ENCODE measurements at regions not wholly inside any gene's neighbourhood (a gene's known extent, or its start where the extent isn't known, plus 50 kb on each side); places are given as distances from the start of the nearest gene placed in this dataset.
A peak's percentile ranks its signal among the peaks of the same experiment; 100 is the strongest.
"Not testable (repeated sequence)": the region's sequence is repeated elsewhere in the genome, so short reads cannot be mapped to it uniquely, and the experiment has no call there.

DNA sequence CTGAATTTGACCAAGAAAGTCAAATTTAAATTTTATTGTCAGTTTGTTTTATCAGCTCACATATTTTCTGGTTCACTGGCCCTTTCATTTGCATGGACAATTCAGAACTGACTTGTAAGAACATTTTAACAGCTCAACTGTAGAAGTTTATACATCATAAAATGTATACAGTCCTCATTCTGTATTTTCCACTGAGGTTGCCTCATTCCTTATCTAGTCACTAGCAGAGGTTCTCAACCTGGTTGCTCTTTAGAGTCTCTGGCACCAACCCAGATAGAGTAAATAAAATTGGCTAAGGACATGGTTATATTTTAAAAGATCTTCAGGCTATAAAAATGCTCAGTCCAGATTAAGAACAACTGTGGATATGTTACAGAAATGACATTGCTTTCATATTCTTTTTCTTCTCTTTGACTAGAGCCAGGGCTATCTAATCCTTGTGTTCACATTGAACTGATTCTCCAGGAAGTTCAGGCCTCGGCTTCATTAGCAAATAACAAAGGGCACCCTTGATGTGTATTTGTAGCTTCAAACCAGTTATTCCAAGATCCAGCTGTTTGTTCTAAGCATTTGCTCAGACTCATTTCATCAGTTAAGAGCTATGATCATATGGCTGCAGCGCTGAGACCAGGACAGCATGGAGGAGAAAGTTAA lies 782.5 kb downstream of the ETS1 start:
- DNase-seq = no peak

DNA sequence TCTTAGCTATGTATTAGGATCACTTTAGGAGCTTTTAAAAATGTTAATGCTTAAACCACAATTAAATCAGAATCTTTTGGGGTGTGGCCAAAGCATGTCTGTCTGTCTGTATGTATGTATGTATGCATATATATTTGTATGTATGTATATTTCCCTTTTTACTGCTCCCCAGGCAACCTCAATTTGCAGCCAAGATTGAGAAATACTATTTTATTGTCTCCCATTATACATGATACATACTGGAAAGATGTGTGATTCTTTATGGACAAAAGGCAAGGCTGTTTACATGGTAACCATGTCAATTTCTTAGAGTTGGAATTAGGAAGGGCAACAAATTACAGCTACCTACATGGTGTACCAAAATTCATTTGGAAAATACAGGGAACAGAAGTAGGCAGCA lies 783.6 kb downstream of the ETS1 start:
- DNase-seq = no peak

DNA sequence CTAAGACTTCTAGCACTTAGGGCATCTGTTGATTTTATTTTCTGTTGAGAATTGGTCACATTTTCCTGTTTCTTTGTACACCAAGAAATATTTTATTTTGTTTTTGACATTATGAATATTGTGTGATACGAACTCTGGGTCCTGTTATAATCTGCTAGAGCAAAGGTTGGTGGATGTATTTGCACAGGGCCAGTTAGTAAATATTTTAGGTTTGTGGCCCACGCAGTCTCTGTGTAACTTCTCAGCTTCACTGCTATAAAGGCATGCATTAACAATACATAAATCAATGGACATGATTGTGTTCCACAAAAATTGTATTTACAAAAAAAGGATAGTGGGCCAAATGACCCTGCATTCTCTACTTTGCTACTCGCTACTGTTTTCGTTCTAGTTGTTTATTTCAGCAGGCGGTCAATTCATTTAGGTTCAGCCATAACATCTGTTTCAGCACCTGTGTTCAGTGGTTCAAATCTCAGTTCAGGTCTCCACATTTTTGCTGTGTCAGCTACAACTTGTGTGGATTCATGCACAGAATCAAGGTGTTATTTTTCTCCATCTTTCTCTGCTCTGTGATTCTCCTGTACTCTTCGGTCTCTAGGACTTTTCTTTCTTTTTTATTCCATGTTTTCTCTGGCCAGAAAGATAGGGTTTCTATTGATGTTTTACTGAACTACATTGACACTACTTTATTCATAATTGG lies 786.2 kb downstream of the ETS1 start:
- DNase-seq = no peak

DNA sequence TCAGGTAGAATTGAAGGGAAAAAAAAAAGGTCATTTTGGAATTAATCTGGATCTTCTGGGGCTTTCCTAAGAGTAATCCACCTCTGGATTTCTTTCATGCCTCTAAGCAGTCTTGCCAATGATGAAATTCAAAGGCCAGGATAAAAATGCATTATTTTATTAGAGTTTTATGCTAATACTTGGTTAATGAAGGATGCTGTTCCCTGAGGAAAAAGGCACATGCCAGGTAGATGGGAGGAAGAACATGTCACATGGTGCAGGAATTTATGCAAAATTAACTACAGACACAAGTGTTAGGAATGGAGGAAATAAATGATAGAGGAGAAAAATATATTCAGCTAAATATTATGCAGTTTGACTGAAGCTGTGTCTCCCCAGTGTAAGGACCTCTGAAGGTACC lies 792.0 kb downstream of the ETS1 start:
- no peak for DNase-seq

DNA sequence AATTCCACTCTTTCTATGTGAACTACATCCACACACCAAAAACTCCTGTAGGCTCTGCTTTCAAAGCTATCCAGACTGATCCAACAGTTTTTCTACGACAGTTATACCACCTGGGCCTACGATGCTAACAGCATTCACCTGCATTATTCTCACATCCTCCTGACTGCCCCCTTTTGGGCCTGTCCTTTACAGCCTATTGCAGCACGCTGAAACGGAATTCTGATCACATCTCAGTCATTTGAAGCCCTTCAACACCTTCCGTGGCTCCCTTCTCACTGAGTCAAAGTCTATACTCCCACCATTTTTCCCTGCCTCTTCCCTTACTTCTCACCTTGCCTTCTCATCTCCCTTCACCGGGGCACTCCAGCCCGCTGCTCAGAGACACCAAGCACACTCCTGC lies 791.3 kb upstream of the KIRREL3 start:
- no peak for DNase-seq

DNA sequence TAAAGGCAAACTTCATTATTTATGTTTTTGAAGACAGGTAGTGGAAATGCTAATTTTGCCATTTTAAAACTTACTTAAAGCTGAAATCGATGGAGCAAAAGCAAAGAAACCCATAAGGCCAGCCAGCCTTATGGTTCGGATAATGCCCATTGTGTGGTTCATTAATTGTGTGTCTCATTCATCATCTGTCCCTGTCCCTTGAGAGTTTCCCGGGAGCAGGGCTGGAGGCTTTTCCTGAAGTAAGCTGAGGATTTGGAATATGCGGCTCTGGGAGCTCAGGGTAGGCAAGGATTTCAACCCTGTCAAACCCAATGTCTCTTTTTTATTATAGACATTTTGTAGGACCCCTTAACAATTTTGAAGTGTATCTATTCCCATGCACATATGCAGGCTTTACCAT lies 790.0 kb upstream of the KIRREL3 start:
- DNase-seq = no peak

DNA sequence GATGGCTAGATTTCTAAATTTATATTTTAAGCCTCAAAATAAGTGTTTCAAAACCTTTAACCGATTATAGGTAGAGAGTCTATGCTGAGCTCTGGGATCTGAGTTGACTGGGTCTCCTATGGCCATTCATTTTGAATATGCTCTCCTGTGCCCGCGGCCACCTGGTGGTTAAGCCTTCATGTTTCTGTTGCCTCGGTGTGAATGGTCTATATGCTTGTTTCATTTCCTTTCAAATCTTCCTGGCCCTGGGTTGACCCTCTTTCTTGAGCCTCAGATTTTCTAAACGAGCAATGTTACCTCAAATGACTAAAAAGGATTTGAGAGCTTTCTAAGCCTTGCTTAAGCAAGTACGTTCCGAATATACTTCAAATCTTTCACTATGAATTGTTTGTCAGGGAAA lies 789.4 kb upstream of the KIRREL3 start:
- DNase-seq = peak in 1 of 2 donors; percentile 9

DNA sequence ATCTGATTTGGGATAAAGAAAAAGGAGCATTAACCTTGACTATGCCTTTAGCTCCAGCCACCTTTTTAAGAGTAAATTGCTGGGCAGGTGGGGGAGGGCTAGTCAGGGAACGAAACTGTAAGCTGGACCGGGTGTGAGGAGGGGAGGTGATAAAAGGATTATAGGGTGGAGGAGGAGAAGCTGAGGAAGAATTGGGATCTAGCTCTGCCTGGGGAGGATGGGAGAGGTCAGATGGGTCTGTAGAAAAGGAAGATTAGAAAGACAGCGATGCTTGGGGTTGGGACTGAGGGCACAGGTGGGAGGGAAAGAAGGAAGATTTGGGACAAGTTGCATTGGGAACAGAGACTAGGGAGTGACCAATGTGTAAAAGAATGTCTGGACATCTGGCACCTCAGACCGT lies 772.4 kb upstream of the KIRREL3 start:
- DNase-seq = not testable (repeated sequence)

DNA sequence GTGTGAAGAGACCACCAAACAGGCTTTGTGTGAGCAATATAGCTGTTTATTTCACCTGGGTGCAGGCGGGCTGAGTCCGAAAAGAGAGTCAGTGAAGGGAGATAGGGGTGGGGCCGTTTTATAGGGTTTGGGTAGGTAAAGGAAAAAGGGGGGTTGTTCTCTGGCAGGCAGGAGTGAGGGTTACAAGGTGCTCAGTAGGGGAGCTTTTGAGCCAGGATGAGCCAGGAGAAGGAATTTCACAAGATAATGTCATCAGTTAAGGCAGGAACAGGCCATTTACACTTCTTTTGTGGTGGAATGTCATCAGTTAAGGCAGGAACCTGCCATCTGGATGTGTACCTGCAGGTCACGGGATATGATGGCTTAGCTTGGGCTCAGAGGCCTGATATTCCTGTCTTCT lies 768.4 kb upstream of the KIRREL3 start:
- not testable (repeated sequence) for DNase-seq

DNA sequence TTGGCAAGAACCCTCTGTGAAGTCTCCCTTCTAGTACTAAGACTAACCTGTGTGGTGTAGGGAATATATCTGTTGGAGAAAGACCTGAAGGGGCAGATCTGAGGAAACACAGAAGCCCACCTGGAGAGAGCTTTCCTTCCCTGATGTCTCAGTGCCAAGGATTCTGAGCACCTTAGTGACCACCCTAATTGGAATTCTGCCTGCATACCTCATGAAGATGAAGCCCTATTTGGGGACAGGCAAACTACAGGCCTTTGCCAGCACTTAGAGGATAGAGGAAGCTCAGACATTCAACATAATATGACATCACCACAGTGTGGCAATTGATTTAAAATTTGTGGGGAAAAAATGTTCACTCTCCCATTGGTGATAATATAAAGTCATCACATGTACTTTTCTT lies 766.2 kb upstream of the KIRREL3 start:
- no peak for DNase-seq

DNA sequence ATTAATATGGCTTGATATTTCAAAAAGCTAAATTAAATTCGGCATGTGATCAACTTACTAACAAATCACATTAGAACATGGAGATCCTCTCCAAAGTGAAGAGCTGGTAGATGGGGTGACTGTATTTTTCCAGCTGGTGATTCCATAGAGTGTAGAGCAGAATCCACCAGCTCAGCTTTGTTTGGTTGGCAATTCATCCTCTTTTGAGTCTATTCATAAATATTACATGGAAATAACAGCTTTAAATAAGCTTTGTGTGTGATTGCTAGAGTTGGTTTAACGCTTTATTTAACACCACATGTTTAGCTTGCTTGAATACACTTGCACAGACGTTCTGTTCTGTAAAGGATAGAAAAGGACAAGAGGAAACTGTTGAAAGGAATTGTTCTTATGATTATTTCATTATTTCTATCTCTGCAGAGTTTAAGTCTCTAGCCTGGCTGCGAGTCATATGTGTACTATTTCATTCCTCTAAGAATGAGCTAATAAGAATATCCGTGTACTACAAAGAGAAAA lies 738.3 kb upstream of the KIRREL3 start:
- DNase-seq = no peak

DNA sequence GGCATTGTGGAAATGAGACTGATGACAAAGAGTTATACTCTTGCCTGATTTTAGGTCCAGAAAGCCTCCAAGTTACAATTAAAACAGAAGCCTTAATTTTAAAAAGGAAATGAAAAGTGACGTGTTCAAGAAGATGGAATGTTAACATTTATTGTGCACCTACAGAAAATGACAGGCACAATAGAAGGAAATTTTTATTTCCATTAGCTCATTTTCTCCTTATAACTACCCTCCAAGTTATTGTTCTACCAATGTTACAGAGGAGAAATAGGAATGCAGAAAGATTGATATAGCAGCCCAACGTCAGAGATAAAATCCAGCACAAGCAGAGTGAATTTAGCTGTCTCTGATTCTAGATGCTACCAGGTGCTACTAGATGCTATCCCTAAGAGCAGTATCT lies 736.9 kb upstream of the KIRREL3 start:
- no peak for DNase-seq

DNA sequence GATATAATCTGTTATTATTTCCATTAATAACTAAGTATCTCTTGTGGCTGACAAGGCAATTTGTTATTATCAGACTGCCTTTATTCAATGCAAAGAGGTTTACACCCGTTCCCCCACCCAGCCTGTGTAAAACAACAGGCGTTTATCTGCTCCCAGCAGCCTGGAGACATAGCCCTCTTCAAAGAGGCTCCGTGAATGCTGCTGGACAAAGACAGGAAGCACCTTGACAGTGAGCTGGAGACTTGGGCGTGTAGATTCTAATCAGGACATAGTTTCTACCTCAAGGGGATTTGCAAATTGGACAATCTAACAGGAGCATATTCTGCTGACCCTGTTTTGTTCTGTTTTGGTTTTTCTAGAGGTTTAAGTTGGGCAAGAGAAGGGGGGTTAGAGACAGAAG lies 733.0 kb upstream of the KIRREL3 start:
- no peak for DNase-seq

DNA sequence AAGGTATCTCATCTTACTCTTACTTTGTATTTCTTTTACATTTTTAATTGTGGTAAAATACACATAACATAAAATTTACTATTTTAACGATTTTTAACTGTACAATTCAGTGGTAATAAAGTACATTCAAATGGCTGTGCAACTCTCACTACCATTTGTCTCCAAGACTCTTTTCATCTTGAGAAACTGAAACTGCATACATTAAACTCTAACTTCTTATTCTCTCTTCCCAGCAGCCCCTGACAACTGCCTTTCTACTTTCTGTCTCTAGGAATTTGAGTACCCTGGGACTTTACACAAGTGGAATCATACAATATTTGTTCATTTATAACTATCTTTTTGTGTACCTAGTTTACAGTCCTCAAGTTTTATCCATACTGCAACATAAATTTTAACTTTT lies 725.8 kb upstream of the KIRREL3 start:
- no peak for DNase-seq

DNA sequence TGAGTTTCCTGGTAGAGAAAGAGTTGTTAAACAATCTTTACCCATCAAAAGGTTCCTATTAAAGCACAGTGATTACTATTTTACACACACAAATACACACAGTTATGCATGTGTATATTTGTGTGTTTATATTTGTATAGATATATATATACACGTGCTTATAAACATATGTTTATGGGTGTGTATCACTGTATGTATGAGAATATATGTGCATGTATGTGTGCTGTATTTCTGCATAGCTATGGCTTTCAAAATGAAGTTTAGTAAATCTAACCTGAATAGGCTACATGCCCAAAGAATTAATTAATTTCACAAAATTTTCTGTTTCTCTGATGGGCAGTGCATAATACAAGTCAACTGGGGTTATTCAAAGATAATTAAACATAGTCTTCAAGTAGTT lies 723.1 kb upstream of the KIRREL3 start:
- DNase-seq = no peak

DNA sequence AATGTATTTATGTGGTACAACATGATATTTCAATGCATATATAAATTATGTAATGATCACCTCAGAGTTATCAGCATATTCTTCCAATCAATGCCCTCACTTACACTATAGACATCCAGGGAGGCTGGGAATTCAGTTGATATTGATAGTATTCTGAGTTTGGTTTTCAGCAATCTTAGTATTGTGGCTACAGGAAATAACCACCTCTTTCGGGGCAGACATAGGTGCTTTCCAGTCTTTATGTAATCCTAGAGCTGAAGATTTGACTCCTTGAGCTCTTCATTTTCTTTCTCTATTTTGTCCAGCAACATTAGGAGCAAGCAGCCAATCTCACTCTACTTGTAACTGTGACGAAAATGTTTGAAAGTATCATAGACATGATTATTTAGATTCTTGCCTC lies 712.7 kb upstream of the KIRREL3 start:
- DNase-seq = no peak

DNA sequence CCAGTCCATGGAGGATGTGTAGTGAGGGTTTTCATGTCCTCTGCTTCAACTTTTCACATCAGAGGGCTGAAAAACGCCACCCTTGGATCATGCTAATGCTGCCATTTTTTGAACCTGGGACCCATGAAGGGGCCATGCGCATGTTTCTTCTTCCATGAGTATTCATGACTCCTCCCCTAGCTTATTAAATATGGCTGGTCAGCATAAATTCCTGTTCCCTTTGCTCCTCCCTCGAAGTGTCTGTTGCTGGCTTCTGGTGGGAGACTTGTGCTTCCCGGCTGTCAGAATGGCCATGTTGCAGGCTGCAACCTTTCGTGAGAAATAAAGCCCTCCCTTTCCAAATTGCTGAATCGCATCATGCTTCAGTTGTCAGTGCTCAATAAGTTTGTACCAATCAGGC lies 711.2 kb upstream of the KIRREL3 start:
- DNase-seq = no peak

DNA sequence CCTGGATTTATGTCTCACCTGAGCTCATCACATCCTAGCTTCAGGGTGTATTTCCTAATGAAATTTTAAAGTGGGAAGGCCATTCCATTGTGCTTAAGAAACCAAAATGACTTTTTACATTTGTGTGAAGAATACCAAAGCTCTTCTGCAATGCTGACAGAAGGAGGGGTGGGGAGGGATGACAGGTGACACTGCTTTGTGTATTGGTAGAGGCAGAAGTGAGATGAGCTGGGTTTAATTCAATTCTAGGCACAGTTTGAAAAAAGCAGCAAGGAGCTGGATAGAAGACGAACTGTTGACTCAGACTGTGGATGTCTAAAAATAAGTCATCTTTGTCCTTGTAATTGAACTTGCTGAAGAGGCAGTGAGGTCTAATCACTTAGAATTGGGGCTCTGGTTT lies 710.3 kb upstream of the KIRREL3 start:
- no peak for DNase-seq

DNA sequence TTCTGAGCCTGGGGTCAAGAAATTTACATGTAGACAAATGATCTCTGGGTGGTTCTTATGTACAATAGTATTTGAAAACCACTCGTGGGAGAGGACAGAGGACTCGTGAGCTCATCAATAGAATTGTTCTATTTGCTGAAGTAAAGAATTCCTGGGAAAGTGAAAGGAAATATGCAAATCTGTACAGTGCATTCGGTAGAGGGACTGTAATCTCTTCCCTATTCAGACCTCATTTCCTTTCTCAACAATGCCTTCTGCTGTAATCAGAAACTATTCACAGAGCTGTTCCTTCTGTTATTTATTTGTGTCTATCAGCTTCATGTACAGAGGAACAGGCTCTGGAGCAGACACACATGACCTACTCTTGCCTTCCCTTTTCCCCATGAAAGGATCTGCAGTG lies 709.4 kb upstream of the KIRREL3 start:
- no peak for DNase-seq

DNA sequence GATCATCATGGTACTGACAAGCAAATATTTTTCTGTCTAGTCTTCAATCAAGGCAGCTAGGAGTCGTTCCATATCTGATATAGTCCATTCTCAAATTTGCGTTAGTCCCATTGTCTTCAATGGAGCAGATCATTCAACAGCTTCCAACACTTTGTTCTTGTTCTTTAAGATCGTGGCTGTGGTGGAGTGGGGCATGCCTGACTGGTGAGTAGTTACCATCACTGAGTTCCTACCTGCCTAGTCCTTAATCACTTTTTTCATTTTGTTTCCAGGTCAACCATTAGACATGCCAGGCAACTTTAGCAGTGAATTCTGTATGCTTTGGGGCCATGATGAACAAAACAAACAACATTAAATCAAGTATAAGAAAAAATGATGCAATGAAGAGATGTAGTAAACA lies 693.1 kb upstream of the KIRREL3 start:
- no peak for DNase-seq

DNA sequence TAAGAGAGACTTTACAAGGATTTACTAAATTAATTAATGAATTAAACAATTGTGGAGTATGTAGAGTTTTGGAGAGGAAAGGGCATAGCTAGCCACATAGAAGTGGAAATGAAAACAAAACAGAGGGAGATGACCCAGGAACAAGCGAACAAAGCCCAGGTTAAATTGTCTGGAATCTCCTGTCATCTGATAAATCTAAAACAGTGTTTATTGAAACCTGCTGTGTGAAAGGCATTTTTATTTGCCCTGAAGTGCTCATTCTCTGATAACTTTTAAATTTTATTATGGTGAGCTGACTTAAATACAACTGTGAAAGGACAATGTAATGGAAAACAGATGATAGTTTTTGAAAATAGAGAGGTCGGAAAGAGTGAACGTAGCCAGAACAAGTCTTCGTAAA lies 682.8 kb upstream of the KIRREL3 start:
- no peak for DNase-seq

DNA sequence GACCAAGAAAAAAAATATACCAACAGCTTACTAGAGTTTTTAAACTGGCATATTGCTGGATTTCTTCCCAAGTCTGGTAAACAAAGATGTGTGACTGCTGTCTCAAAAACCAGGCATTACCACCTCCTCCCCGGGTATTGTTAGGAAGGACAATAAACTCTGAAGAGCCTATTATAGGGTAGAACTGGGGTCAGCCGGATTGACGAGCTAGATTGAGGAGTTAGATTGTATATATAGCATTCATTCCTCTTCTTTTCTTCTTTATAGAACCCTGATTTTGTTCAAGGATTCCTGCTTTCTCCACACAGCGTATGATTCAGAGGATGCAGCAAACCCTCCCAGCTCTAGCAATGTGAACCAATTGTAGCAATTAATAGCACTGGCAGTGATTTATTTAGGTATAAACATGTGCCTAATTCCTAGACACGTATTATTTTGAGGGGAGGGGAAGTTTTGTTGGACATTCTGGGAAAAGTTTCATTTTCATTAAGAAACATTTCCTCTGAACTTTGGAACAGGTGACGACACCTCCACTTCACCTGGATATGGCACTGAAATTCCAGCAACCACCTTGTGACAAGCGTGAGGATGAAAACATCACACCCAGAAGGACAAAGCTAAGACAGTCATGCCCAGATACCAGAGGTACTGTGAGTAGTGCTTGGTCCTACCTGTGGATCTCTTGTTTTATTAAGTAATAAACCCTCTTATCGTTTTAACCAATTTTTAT lies 679.4 kb upstream of the KIRREL3 start:
- no peak for DNase-seq

DNA sequence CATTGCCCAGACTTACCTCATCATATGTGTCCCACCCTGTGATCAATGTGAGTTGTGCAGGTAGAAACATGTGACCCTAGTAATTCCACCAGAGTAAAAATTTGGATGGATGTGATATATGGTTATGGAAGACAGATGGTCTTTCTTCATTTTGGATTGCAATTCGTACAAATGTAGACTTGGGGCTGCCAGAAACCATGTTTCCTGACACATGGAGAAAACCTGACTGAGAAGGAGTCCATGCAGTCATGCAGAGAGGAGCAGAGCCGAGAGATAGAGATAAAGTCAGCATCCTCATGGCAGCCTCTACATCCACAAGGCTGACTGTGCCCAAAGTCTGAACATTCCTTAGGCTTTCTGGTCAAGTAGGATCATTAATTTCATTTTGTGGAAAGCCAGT lies 678.1 kb upstream of the KIRREL3 start:
- DNase-seq = no peak
